ENCODE measurements at regions not wholly inside any gene's neighbourhood (a gene's known extent, or its start where the extent isn't known, plus 50 kb on each side); places are given as distances from the start of the nearest gene placed in this dataset.

DNA sequence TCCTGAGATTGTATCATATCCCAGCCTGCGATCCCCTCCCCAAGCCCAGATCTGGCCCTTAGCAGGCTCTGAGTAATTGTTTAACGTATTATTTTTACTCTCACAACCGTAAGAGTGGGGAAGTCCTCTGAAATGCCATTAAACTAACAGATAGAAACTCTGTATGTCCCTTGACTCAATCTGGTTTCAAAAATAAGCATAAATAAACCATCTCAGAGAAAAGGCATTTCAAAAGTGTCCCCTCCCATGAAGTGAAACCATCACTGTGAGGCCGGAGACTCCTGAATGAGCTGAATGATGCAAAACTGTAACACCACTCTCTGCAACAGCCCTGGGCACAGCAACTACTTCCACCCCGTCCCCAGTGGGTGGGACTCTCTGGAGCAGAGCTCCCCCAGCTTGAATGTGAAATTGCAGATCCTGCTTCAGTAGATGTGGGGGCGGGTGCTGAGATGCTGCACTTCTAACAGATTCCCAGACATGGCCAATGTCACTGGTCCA lies 104.1 kb downstream of the SYF2 start:
- TF ChIP-seq POLR2AphosphoS5 (IDR thresholded peaks at IDR 0.05; ENCODE audit: low read depth, low read length) (no peak), TAF1 (IDR thresholded peaks at IDR 0.05; ENCODE audit: borderline replicate concordance, low read depth, low read length) (no peak), POLR2A (IDR thresholded peaks at IDR 0.05; ENCODE audit: low read depth, low read length) (no peak)

All from GM12892 (cell line).